AG08395 (cell line): ENCODE measurements at regions not wholly inside any gene's neighbourhood (a gene's known extent, or its start where the extent isn't known, plus 50 kb on each side); places are given as distances from the start of the nearest gene placed in this dataset.

Source experiments
- DNase-seq: peaks from one replicate; pipeline ENCODE4 v3.0.0; 2012; ENCODE audit warnings: mixed read lengths, low spot score

GRCh38 chr7:51367614-51367968 is 51.0 kb upstream of the COBL start:
- DNase-seq = no peak

GRCh38 chr7:51366930-51367613 is 50.5 kb upstream of the COBL start:
- peak; percentile 22 for DNase-seq
